GM18499 (cell line): ENCODE measurements at regions not wholly inside any gene's neighbourhood (a gene's known extent, or its start where the extent isn't known, plus 50 kb on each side); places are given as distances from the start of the nearest gene placed in this dataset.
"Not testable (repeated sequence)": the region's sequence is repeated elsewhere in the genome, so short reads cannot be mapped to it uniquely, and the experiment has no call there.

Source experiments
- ATAC-seq: cut with Tn5 transposase; IDR thresholded peaks from one replicate; pipeline ENCODE4 v1.9.1; 2021; ENCODE audit warnings: moderate number of reproducible peaks; ENCODE audit not compliant: insufficient read depth, unreplicated experiment

- ATAC-seq, result no peak
Observed at GRCh38 chr10:3264161-3264761, 91.7 kb upstream of the PITRM1 start.

GRCh38 chr10:3263747-3264146 lies 91.2 kb upstream of the PITRM1 start:
- no peak for ATAC-seq

DNA sequence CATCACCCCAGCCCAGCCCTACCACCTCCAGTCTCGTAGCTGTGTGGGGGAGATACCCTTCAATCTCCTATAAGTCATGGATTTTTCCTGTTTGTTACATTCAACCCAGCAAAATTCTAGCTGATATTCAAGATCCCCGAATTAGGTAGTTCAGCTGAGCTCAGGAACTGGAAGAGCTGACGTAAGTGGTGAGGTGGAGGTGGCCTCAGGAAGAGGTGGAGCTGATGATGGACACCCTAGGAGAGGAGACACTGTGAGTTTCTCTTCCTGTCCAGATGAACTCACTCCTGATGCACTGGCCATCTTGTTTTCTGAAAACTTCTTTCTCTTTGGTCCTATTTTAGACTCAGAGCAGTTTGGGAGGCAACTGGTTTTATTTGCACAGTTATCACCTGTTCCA lies 90.5 kb upstream of the PITRM1 start:
- ATAC-seq, result no peak

GRCh38 chr10:3261921-3262320 lies 89.3 kb upstream of the PITRM1 start:
- no peak for ATAC-seq

GRCh38 chr10:3260066-3260834 lies 87.7 kb upstream of the PITRM1 start:
- ATAC-seq, result no peak

DNA sequence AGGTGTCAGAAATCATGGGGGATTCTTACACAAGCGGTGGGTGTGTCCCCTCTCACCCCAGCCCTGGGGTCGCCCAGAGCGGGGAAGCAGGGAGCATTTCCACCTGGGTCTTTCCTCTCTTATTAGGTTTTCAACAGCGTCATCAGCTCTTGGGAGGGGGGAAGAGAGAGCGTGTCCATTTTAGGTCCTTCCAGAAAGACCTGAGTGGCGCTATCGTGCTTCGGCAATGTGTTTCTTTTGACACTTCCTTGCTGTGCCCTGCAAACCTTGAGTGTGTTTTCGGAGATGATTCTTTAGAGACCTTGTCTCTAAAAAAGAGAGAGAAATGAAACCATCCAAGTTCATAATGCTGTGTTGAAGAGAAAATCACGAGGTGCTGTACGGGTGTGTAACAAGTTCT lies 86.9 kb upstream of the PITRM1 start:
- ATAC-seq, result no peak

DNA sequence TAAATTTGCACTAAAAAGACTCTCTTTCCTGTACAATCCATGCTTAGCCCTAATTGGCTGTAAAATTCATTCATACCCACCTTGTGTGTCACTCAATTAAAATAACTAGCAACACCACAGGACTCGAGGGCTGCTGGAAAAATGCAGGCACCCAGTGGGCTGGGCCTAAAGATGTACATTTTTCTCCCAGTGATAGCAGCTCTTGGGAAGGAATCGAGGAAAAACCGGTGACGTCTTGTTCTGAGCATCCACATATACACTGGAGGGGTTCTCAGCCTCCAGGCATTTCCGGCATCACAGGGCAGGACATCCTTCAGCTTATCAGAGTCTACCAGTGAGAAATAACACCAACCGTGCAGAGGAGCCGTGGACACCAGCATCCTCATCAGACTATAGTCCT lies 85.8 kb upstream of the PITRM1 start:
- no peak for ATAC-seq

DNA sequence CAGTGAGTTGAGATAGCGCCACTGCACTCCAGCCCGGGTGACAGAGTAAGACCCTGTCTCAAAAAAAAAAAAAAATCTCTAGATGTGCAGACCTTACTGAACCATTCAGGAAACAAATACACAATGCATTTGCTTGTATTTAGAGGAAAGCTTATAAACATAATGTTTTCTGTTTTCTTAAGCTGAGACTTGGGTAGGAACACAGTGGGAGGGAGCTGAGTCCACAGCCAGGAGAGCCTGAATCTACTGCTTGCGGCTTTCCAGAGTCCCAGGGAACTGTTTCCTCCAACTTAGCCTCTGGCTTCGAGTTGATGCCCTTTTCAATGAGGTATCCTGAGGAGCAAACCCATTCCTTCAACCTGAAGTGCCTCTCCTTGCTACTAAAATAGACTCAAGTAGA lies 83.0 kb upstream of the PITRM1 start:
- ATAC-seq, result no peak

GRCh38 chr10:3255075-3255474 lies 82.5 kb upstream of the PITRM1 start:
- ATAC-seq, result no peak

- ATAC-seq, result not testable (repeated sequence)
Observed at GRCh38 chr10:3253974-3254373, 81.4 kb upstream of the PITRM1 start.

GRCh38 chr10:3251172-3251571 lies 78.6 kb upstream of the PITRM1 start:
- no peak for ATAC-seq

GRCh38 chr10:3249307-3249889 lies 76.8 kb upstream of the PITRM1 start:
- no peak for ATAC-seq

DNA sequence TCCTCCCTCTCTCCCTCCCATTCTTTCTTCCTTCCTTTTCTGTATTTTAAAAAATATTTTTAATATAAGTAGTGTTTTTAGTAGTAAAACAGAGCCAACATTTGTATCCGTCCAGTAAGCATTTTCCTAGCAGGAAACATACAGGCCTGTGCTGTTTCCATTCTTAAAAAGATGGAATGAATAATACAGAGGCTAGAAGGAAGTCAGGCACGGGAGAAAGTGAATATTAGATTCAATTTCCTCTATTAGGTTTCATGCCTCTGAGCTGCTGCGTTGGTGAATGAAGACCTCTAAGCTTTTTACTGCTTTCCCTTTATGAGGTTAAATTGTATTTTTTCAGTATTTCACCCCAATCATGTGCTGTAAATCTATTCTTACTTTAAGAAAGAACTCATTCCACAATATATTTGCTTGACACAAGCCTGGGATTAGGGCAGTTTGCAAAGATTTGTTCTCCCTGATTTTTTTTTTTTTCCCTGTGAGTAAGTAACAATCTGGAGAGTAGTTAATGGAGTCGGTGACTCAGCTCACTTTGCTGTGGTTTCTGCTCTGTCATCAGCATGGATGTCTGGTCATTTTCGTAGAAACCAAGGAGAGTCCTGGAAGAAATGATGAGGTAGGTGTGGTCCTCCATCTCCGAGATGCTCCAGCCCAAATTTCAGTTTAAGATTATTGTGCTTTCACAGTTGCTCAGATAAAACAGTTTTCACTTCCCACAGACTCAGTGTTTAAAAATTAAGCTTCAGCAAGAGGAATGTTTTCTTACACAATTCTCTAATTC lies 76.1 kb upstream of the PITRM1 start:
- no peak for ATAC-seq

GRCh38 chr10:3245395-3245794 lies 72.8 kb upstream of the PITRM1 start:
- ATAC-seq, result no peak

DNA sequence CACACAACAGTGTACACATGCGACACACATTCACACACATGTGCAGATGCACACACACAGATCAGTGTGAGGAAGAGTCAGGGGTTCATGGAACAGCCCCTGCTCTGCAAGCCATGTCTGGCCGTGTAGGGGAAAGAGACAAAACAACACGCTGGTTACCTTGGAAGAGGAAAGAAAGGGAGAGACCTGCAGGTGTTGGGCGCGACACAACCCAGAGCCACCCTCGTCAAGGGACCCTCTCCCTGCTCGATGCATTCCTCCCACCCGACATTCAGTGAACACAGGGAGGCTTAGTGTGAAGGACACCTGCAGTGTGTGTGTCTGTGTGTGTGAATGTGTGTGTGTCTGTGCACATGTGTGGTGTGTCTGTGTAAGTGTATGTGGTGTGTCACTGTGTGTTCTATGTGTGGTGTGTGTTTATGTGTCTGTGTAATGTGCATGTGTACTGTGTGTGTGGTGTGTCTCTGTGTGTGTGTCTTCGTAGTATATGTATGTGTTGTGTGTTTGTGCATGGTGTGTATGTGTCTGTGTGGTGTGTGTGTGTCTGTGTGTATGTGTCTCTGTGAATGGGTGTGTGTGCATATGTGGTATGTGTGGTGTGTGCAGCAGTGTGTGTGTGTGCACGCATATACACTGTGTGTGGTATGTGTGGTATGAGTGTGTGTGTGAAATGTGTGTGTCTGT lies 69.5 kb upstream of the PITRM1 start:
- ATAC-seq, result no peak

DNA sequence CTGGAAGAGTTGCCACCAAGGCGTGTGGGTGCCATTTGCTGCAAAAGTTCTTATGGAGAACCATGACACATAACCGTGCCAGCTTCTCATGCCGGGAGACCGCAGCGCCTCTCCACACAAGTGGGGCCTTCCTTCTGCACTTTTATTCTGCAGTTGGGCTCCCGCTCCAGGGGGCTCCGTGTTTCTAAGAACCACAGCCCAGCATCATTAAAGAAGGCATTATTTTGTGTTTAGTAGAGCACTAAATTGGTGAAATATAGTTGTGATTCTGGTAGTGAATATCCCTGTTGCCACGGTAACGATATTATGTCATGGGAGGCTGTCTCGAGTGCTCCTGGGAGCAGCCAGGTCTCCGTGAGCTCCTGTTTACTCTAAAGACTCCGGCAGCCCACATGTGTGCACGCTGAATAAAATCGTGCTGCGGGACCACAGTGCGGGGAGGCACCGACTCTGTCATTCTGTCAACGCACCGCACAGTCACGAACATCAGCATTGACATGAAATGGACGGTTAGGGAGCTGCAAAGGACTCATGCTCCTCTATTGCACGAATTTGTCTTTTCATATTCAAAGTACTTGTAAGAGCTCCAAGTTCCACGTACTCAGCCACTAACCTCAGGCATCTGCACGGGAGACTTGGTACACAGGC lies 68.8 kb upstream of the PITRM1 start:
- ATAC-seq, result no peak

DNA sequence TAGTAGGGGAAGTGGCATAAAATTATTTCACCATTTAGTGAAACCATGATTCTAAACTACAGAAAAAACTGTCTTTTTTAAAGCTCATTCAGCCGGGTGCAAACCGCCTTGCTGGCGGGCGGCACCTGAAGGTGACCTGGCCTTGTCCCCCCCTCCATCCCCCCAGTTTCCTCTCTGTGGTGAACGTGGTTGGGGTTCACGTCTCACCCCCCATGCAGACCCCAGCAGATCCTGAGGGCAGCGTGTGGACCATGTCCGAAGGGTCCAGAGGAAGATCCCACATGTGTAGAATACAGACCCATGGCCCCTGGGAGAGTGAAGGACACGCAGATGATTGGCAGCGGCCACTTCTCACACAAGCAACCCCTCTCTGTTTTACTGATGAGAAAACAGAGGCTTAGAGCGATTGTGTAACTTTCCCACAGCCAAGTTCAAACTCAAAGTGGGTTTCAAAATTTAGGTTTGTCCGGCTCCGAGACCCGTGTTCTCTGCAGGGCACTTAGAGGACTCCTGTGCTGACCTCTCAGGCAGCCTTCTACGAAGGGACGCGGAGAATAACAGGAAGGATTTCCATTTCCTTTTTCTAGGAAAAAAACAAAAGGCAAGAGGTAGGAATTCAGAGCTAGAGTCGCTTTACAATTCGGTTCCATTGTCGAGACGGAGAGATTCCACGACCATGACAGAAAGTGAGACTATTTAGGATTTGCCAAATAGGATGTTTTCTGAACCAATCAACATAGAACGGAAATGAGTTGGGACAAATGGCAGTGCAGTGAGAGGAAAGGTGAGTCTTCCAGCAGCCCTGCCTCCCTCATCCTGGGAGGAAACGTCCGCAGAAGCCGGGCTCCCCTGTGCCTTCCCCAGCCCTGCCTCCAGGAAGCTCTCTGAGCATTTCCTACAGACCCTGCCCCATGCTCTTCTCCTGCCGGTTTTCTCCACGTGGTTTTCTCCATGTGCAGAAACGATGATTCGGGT lies 67.6 kb upstream of the PITRM1 start:
- ATAC-seq, result no peak

GRCh38 chr10:3239066-3239919 lies 66.7 kb upstream of the PITRM1 start:
- no peak for ATAC-seq
